Endothelial cell of umbilical vein (primary cell): ENCODE measurements at regions not wholly inside any gene's neighbourhood (a gene's known extent, or its start where the extent isn't known, plus 50 kb on each side); places are given as distances from the start of the nearest gene placed in this dataset.

ENCODE experiments used
- BruUV-seq: library from RNA; stranded (reverse); fragments of 400-500 nt; replicated peaks from 2 replicates; lab custom pipeline; 2021; lab: Mats Ljungman, UMichigan
- CTCF ChIA-PET: fragments of 300-600, 350-600 bp; sonication (Branson Sonifier 250); formaldehyde crosslinking; loops from one replicate; lab custom pipeline; 2021; ENCODE audit warnings: antibody characterized with exemption, inconsistent platforms; lab: Charles Lee
- POLR2A ChIA-PET: fragments of 300-600, 350-600 bp; sonication (Branson Sonifier 250); formaldehyde crosslinking; loops from one replicate; lab custom pipeline; 2021; ENCODE audit warnings: antibody characterized with exemption, inconsistent platforms; lab: Charles Lee
- DNase-seq: peaks from one replicate; pipeline ENCODE4 v3.0.0-alpha.2; 2011; ENCODE audit warnings: low read depth, low spot score
- FAIRE-seq: peaks from 2 replicates; lab custom pipeline; 2011; peaks lifted over from hg19 to GRCh38; lab: Jason Lieb, UNC
- H2AFZ ChIP-seq: 2 replicates; pipeline ENCODE4 v1.6.0; 2012; ENCODE audit warnings: low read depth, low read length, control low read depth, inconsistent platforms
- H3K27ac ChIP-seq: 2 replicates; pipeline ENCODE4 v1.5.1; 2011; ENCODE audit warnings: low read depth, mild to moderate bottlenecking, control low read depth, low read length, moderate library complexity; ENCODE audit not compliant: insufficient read depth
- H3K27me3 ChIP-seq, 2 experiments: 2 replicates each; pipeline versions ENCODE4 v1.6.0 to v1.6.1; 2011; ENCODE audit warnings: low read length in 2 of 2, mixed read lengths in 1 of 2; ENCODE audit not compliant: control insufficient read depth in 2 of 2, insufficient read depth in 2 of 2
- H3K36me3 ChIP-seq, 2 experiments: 2 replicates in 1 of 2; 3 replicates in 1 of 2; pipeline ENCODE4 v1.5.1; 2011; ENCODE audit warnings: low read length in 2 of 2, mild to moderate bottlenecking in 1 of 2, moderate library complexity in 1 of 2; ENCODE audit not compliant: control insufficient read depth in 2 of 2, insufficient read depth in 2 of 2; ENCODE audit errors: extremely low read depth in 1 of 2
- H3K4me1 ChIP-seq: 3 replicates; pipeline ENCODE4 v1.5.1; 2011; ENCODE audit warnings: mild to moderate bottlenecking, low read length; ENCODE audit not compliant: control insufficient read depth, insufficient read depth; ENCODE audit errors: extremely low read depth
- H3K4me2 ChIP-seq: 2 replicates; pipeline ENCODE4 v1.6.1; 2011; ENCODE audit warnings: low read length, control low read depth, mixed read lengths; ENCODE audit not compliant: insufficient read depth
- H3K4me3 ChIP-seq, 3 experiments: fragments of 200-600 bp in 1 of 3; sonication (generic), shearing (Covaris generic) in 1 of 3; replicated peaks in 1 of 3; 2 replicates each; pipeline ENCODE4 v1.5.1; 2011 to 2016; ENCODE audit warnings: control low read depth in 3 of 3, low read length in 3 of 3, mild to moderate bottlenecking in 2 of 3, inconsistent platforms in 1 of 3, low read depth in 1 of 3, moderate library complexity in 1 of 3; ENCODE audit not compliant: insufficient read depth in 1 of 3
- H3K79me2 ChIP-seq: 2 replicates; pipeline ENCODE4 v1.6.0; 2012; ENCODE audit warnings: low read length, inconsistent platforms; ENCODE audit not compliant: control insufficient read depth, insufficient read depth
- H3K9ac ChIP-seq: replicated peaks from 2 replicates; pipeline ENCODE3; 2011; ENCODE audit warnings: low read length, control low read depth; ENCODE audit not compliant: insufficient read depth; ENCODE audit errors: extremely low read depth
- H3K9me1 ChIP-seq: replicated peaks from 3 replicates; pipeline ENCODE4 v1.6.0; 2011; ENCODE audit warnings: mild to moderate bottlenecking, low read length; ENCODE audit not compliant: control insufficient read depth, insufficient read depth; ENCODE audit errors: extremely low read depth
- H3K9me3 ChIP-seq: replicated peaks from 2 replicates; pipeline ENCODE4 v1.5.1; 2012; ENCODE audit warnings: low read length, inconsistent platforms; ENCODE audit not compliant: control insufficient read depth, insufficient read depth
- H4K20me1 ChIP-seq: replicated peaks from 2 replicates; pipeline ENCODE3; 2011; ENCODE audit warnings: mild to moderate bottlenecking, low read length; ENCODE audit not compliant: control insufficient read depth, insufficient read depth; ENCODE audit errors: extremely low read depth
- CTCF ChIP-seq, 2 donors: IDR thresholded peaks; 1 replicate in 1 of 2; 2 replicates in 1 of 2; pipeline ENCODE4 v1.5.1; 2011; ENCODE audit warnings: low read length in 2 of 2, mild to moderate bottlenecking in 2 of 2, moderate library complexity in 2 of 2, control low read depth in 1 of 2, inconsistent platforms in 1 of 2, low read depth in 1 of 2; ENCODE audit not compliant: insufficient read depth in 1 of 2; ENCODE audit errors: extremely low read depth in 1 of 2
- EZH2 ChIP-seq: IDR thresholded peaks from 2 replicates; pipeline ENCODE4 v1.6.1; 2012; ENCODE audit warnings: borderline replicate concordance, low read depth, mild to moderate bottlenecking, moderate library complexity, low read length, inconsistent platforms; ENCODE audit not compliant: severe bottlenecking
- FOS ChIP-seq: IDR thresholded peaks from 2 replicates; pipeline ENCODE4 v1.6.1; 2011; ENCODE audit warnings: mild to moderate bottlenecking, low read length, moderate library complexity, borderline replicate concordance; ENCODE audit not compliant: insufficient read depth
- GATA2 ChIP-seq: IDR thresholded peaks from 2 replicates; pipeline ENCODE4 v1.7.0; 2011; ENCODE audit warnings: low read depth, mild to moderate bottlenecking, moderate library complexity, mixed read lengths, low read length; ENCODE audit not compliant: insufficient read length, insufficient read depth
- JUN ChIP-seq: IDR thresholded peaks from 2 replicates; pipeline ENCODE4 v1.6.1; 2011; ENCODE audit warnings: borderline replicate concordance, low read depth; ENCODE audit not compliant: insufficient read length, insufficient read depth
- MAX ChIP-seq: IDR thresholded peaks from 2 replicates; pipeline ENCODE4 v1.6.1; 2011; ENCODE audit not compliant: insufficient read depth, insufficient read length
- MYC ChIP-seq: IDR thresholded peaks from one replicate; pipeline ENCODE4 v1.6.1; 2011; ENCODE audit warnings: mild to moderate bottlenecking, low read depth, low read length
- POLR2A ChIP-seq: IDR thresholded peaks from 2 replicates; pipeline ENCODE4 v1.6.1; 2012; ENCODE audit warnings: low read depth, mild to moderate bottlenecking, control low read depth, low read length
- POLR2AphosphoS5 ChIP-seq: IDR thresholded peaks from 2 replicates; pipeline ENCODE4 v1.6.1; 2012; ENCODE audit warnings: low read depth, mild to moderate bottlenecking, control low read depth, low read length, moderate library complexity; ENCODE audit not compliant: insufficient read depth
- dilution Hi-C: fragments of 300-500 bp; cut with MboI; formaldehyde crosslinking; loops from one replicate; pipeline ENCODE4 v1.15.0; 2019; ENCODE audit warnings: low sequenced_read_pairs; ENCODE audit not compliant: extremely low pct_ligation_motif_present
- intact Hi-C: fragments of 100-400 bp; cut with micrococcal nuclease; formaldehyde crosslinking; loops from one replicate; pipeline ENCODE4 v1.10.0; 2022

- no peaks in the 10 kb centered on the region for H3K9me1 ChIP-seq
- H3K79me2 ChIP-seq, result no peaks in the 10 kb centered on the region
- no peak for FAIRE-seq
- H3K36me3 ChIP-seq, result no peaks in the 10 kb centered on the region
- no peaks in the 10 kb centered on the region for H4K20me1 ChIP-seq
- H3K27ac ChIP-seq, result no peak overlapping the region
- no peak overlapping the region for H3K9ac ChIP-seq
- DNase-seq, result no peak
- no peak for TF ChIP-seq MYC
- TF ChIP-seq FOS, result no peak
- TF ChIP-seq POLR2AphosphoS5, result no peak
- H2AFZ ChIP-seq, result no peak overlapping the region
- BruUV-seq, result no TSS peak
- ChIA-PET CTCF (no interaction called here), POLR2A (no interaction called here)
- H3K4me3 ChIP-seq, result no peak overlapping the region
- intact Hi-C loops, result no loop called here
- dilution Hi-C loops, result no loop called here
- no peaks in the 10 kb centered on the region for H3K9me3 ChIP-seq
- no peaks in the 10 kb centered on the region for H3K27me3 ChIP-seq
- no peak overlapping the region for H3K4me2 ChIP-seq
- no peaks in the 10 kb centered on the region for H3K4me1 ChIP-seq
Observed at GRCh38 chr2:31748041-31748440, 167.3 kb upstream of the SRD5A2 start.

GRCh38 chr2:31739161-31739560, 158.4 kb upstream of the SRD5A2 start:
- DNase-seq, result no peak
- no TSS peak for BruUV-seq
- Histone ChIP-seq H4K20me1 (no peaks in the 10 kb centered on the region), H3K4me2 (no peak overlapping the region), H3K79me2 (no peaks in the 10 kb centered on the region), H3K4me3 (no peak overlapping the region), H3K9me3 (no peaks in the 10 kb centered on the region), H3K4me1 (no peaks in the 10 kb centered on the region), H3K9ac (no peak overlapping the region), H3K36me3 (no peaks in the 10 kb centered on the region), H3K27me3 (no peaks in the 10 kb centered on the region), H2AFZ (no peak overlapping the region), H3K27ac (no peak overlapping the region), H3K9me1 (no peaks in the 10 kb centered on the region)
- ChIA-PET CTCF (no interaction called here), POLR2A (no interaction called here)
- dilution Hi-C loops, result no loop called here
- TF ChIP-seq MYC, result no peak
- TF ChIP-seq GATA2, result no peak
- TF ChIP-seq POLR2AphosphoS5, result no peak
- no peak for TF ChIP-seq FOS
- TF ChIP-seq EZH2, result no peak
- TF ChIP-seq JUN, result no peak
- no peak for TF ChIP-seq MAX
- no peak for TF ChIP-seq POLR2A
- no peak for TF ChIP-seq CTCF (IDR thresholded peaks at IDR 0.05; ENCODE audit: extremely low read depth in 1 of 2, insufficient read depth in 1 of 2, low read depth in 1 of 2, low read length in 2 of 2)
- intact Hi-C loops, result no loop called here
- FAIRE-seq, result no peak
